ENCODE measurements at regions not wholly inside any gene's neighbourhood (a gene's known extent, or its start where the extent isn't known, plus 50 kb on each side); places are given as distances from the start of the nearest gene placed in this dataset.

GRCh38 chr2:53442783-53443182 lies 324.8 kb upstream of the CHAC2 start:
- no peak overlapping the region for H3K27ac ChIP-seq (ENCODE audit: low read depth, low read length)
- no peaks in the 10 kb centered on the region for H3K9me2 ChIP-seq (replicated peaks; ENCODE audit: insufficient read depth, low read length)
- no peaks in the 10 kb centered on the region for H3K27me3 ChIP-seq (ENCODE audit: low read length)
- no peak overlapping the region for H3K4me3 ChIP-seq (ENCODE audit: insufficient read depth, low read length, poor library complexity, severe bottlenecking)
- H4K20me1 ChIP-seq (ENCODE audit: low read depth, low read length), result no peaks in the 10 kb centered on the region
- no peaks in the 10 kb centered on the region for H3K79me2 ChIP-seq (ENCODE audit: insufficient read depth, low read length)
- no peaks in the 10 kb centered on the region for H3K9me3 ChIP-seq (ENCODE audit: insufficient read depth, low read length)
- no peaks in the 10 kb centered on the region for H3F3A ChIP-seq (ENCODE audit: insufficient read depth)
- H2AFZ ChIP-seq (ENCODE audit: low read depth, low read length, severe bottlenecking), result no peak overlapping the region
- TF ChIP-seq, protein P1, sequence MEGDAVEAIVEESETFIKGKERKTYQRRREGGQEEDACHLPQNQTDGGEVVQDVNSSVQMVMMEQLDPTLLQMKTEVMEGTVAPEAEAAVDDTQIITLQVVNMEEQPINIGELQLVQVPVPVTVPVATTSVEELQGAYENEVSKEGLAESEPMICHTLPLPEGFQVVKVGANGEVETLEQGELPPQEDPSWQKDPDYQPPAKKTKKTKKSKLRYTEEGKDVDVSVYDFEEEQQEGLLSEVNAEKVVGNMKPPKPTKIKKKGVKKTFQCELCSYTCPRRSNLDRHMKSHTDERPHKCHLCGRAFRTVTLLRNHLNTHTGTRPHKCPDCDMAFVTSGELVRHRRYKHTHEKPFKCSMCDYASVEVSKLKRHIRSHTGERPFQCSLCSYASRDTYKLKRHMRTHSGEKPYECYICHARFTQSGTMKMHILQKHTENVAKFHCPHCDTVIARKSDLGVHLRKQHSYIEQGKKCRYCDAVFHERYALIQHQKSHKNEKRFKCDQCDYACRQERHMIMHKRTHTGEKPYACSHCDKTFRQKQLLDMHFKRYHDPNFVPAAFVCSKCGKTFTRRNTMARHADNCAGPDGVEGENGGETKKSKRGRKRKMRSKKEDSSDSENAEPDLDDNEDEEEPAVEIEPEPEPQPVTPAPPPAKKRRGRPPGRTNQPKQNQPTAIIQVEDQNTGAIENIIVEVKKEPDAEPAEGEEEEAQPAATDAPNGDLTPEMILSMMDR (IDR thresholded peaks at IDR 0.05; ENCODE audit: insufficient read depth, low read length, poor library complexity, severe bottlenecking), result no peak
- no peak for TF ChIP-seq EZH2phosphoT487 (conservative IDR thresholded peaks at IDR 0.05; ENCODE audit: low read length)
- no peaks in the 10 kb centered on the region for H3K36me3 ChIP-seq (ENCODE audit: low read length)
- no peak overlapping the region for H3K4me2 ChIP-seq (ENCODE audit: low read depth, low read length, poor library complexity, severe bottlenecking)
- no peak overlapping the region for H3K9ac ChIP-seq (ENCODE audit: low read length)

GRCh38 chr2:53442093-53442492 lies 325.5 kb upstream of the CHAC2 start:
- Histone ChIP-seq H3K4me2 (ENCODE audit: low read depth, low read length, poor library complexity, severe bottlenecking) (no peak overlapping the region), H3K9me3 (ENCODE audit: insufficient read depth, low read length) (no peaks in the 10 kb centered on the region)

GRCh38 chr2:53438692-53439091 lies 328.9 kb upstream of the CHAC2 start:
- no peaks in the 10 kb centered on the region for H3K36me3 ChIP-seq (ENCODE audit: low read length)
- H4K20me1 ChIP-seq (ENCODE audit: low read depth, low read length), result no peaks in the 10 kb centered on the region
- H3K4me3 ChIP-seq (ENCODE audit: insufficient read depth, low read length, poor library complexity, severe bottlenecking), result no peak overlapping the region
- H3K4me2 ChIP-seq (ENCODE audit: low read depth, low read length, poor library complexity, severe bottlenecking), result no peak overlapping the region
- H3K9me2 ChIP-seq (replicated peaks; ENCODE audit: insufficient read depth, low read length), result no peaks in the 10 kb centered on the region
- no peak for TF ChIP-seq EZH2phosphoT487 (conservative IDR thresholded peaks at IDR 0.05; ENCODE audit: low read length)
- TF ChIP-seq, protein P1 (IDR thresholded peaks at IDR 0.05; ENCODE audit: insufficient read depth, low read length, poor library complexity, severe bottlenecking), result no peak
- H3F3A ChIP-seq (ENCODE audit: insufficient read depth), result no peaks in the 10 kb centered on the region
- no peak overlapping the region for H3K9ac ChIP-seq (ENCODE audit: low read length)
- no peak overlapping the region for H3K27ac ChIP-seq (ENCODE audit: low read depth, low read length)
- no peaks in the 10 kb centered on the region for H3K79me2 ChIP-seq (ENCODE audit: insufficient read depth, low read length)
- H3K27me3 ChIP-seq (ENCODE audit: low read length), result no peaks in the 10 kb centered on the region
- no peak overlapping the region for H2AFZ ChIP-seq (ENCODE audit: low read depth, low read length, severe bottlenecking)
- no peaks in the 10 kb centered on the region for H3K9me3 ChIP-seq (ENCODE audit: insufficient read depth, low read length)

More at GRCh38 chr2:53442093-53442492, 325.5 kb upstream of the CHAC2 start:
- H4K20me1 ChIP-seq (ENCODE audit: low read depth, low read length), result no peaks in the 10 kb centered on the region
- H3K79me2 ChIP-seq (ENCODE audit: insufficient read depth, low read length), result no peaks in the 10 kb centered on the region
- no peak overlapping the region for H3K27ac ChIP-seq (ENCODE audit: low read depth, low read length)
- no peaks in the 10 kb centered on the region for H3F3A ChIP-seq (ENCODE audit: insufficient read depth)
- H3K9me2 ChIP-seq (replicated peaks; ENCODE audit: insufficient read depth, low read length), result no peaks in the 10 kb centered on the region
- TF ChIP-seq, protein P1 (IDR thresholded peaks at IDR 0.05; ENCODE audit: insufficient read depth, low read length, poor library complexity, severe bottlenecking), result no peak
- TF ChIP-seq EZH2phosphoT487 (conservative IDR thresholded peaks at IDR 0.05; ENCODE audit: low read length), result no peak
- no peak overlapping the region for H2AFZ ChIP-seq (ENCODE audit: low read depth, low read length, severe bottlenecking)
- H3K4me3 ChIP-seq (ENCODE audit: insufficient read depth, low read length, poor library complexity, severe bottlenecking), result no peak overlapping the region
- H3K36me3 ChIP-seq (ENCODE audit: low read length), result no peaks in the 10 kb centered on the region
- no peaks in the 10 kb centered on the region for H3K27me3 ChIP-seq (ENCODE audit: low read length)
- H3K9ac ChIP-seq (ENCODE audit: low read length), result no peak overlapping the region

Measured in SU-DHL-6 (cell line).